22Rv1 (cell line): ENCODE measurements at regions not wholly inside any gene's neighbourhood (a gene's known extent, or its start where the extent isn't known, plus 50 kb on each side); places are given as distances from the start of the nearest gene placed in this dataset.

Experiments used
- ZFX ChIP-seq: fragments of 450-650 bp; IDR thresholded peaks from 2 replicates; pipeline ENCODE4 v1.6.1; 2017; ENCODE audit warnings: antibody characterized with exemption, borderline replicate concordance
- TF ChIP-seq, protein P1 (sequence below): fragments of 450-650 bp; IDR thresholded peaks from 2 replicates; pipeline ENCODE4 v1.5.1; 2017; ENCODE audit warnings: mild to moderate bottlenecking

DNA sequence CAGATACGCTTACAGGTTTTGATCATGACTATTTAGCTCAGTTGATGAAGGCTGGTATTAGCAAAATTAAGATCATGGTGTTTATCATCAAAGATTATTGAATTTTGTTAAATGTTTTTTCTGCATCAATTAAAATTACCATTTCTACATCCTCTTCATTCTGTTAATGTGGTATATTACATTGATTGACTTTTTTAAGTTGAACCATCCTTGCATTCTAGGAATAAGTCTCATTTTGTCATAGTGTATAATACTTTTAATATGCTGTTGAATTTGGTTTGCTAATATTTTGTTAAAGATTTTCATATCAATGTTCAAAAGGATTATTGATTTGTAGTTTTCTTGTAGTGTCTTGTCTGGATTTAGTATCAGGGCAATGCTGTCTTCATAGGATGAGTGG, 142.4 kb downstream of the LYPLAL1 start:
- TF ChIP-seq, protein P1, sequence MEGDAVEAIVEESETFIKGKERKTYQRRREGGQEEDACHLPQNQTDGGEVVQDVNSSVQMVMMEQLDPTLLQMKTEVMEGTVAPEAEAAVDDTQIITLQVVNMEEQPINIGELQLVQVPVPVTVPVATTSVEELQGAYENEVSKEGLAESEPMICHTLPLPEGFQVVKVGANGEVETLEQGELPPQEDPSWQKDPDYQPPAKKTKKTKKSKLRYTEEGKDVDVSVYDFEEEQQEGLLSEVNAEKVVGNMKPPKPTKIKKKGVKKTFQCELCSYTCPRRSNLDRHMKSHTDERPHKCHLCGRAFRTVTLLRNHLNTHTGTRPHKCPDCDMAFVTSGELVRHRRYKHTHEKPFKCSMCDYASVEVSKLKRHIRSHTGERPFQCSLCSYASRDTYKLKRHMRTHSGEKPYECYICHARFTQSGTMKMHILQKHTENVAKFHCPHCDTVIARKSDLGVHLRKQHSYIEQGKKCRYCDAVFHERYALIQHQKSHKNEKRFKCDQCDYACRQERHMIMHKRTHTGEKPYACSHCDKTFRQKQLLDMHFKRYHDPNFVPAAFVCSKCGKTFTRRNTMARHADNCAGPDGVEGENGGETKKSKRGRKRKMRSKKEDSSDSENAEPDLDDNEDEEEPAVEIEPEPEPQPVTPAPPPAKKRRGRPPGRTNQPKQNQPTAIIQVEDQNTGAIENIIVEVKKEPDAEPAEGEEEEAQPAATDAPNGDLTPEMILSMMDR: no peak
- TF ChIP-seq ZFX: no peak
